HG03025 (cell line): ENCODE measurements at regions not wholly inside any gene's neighbourhood (a gene's known extent, or its start where the extent isn't known, plus 50 kb on each side); places are given as distances from the start of the nearest gene placed in this dataset.
"Not testable (repeated sequence)": the region's sequence is repeated elsewhere in the genome, so short reads cannot be mapped to it uniquely, and the experiment has no call there.

ENCODE experiments used
- ATAC-seq: cut with Tn5 transposase; IDR thresholded peaks from one replicate; pipeline ENCODE4 v1.9.1; 2021; ENCODE audit warnings: mild to moderate bottlenecking, moderate library complexity; ENCODE audit not compliant: unreplicated experiment, low FRiP score

DNA sequence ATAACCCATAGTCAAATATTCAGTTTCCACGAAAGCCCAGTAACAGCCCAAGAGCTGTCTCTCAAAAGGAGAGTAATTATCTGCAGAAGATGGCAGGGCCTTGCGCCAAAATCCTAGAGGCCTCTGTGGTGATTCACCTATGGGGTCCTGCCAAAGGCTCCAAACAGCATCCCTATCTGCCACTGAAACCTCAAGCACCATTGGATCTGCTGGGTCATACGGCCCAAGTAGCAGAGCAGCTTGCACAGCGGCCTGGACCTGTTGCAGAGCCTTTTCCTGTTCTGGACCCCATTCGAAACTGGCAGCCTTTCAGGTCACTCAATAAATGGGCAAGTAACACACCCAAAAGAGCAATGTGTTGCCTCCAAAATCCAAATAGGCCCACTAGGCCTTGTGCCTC lies 183.2 kb upstream of the IPO5 start:
- ATAC-seq: not testable (repeated sequence)

DNA sequence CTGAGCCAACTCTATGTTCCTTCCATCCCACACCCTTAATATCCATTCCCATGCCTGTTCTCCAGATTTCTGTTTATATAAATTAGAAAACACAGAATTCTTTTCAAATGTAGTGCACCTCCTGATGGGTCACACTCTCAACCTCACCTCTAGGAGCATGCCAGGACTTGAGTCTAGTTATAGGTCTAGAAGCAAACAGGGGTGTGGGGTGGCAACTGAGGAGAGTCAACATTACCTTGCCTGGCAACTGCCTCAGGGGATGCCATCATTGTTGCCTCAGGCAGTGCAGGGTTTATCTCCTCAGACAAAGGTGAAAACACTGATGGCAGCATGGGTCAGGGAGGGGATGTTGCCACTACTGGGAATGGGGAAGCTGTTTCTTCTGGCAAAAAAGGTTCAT lies 181.0 kb upstream of the IPO5 start:
- not testable (repeated sequence) for ATAC-seq

DNA sequence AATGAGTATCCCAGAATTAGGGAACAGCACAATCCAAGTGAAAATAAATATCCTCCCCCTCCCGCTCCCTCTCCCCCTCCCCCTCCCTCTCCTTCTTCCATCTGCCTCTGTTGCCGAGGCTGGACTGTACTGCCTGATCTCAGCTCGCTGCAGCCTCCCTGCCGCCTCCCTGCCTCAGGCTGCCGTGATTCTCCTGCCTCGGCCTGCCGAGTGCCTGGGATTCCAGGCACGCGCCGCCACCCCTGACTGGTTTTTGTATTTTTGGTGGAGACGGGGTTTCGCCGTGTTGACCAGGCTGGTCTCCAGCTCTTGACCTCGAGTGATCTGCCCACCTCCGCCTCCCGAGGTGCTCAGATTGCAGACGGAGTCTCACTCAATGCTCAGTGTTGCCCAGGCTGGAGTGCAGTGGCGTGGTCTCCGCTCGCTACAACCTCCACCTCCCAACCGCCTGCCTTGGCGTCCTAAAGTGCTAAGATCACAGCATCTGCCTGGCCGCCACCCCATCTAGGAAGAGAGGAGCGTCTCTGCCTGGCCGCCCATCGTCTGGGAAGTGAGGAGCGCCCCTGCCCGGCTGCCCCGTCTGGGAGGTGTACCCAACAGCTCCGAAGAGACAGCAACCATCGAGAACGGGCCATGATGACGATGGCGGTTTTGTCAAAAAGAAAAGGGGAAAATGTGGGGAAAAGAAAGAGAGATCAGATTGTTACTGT lies 178.9 kb upstream of the IPO5 start:
- ATAC-seq: not testable (repeated sequence)

DNA sequence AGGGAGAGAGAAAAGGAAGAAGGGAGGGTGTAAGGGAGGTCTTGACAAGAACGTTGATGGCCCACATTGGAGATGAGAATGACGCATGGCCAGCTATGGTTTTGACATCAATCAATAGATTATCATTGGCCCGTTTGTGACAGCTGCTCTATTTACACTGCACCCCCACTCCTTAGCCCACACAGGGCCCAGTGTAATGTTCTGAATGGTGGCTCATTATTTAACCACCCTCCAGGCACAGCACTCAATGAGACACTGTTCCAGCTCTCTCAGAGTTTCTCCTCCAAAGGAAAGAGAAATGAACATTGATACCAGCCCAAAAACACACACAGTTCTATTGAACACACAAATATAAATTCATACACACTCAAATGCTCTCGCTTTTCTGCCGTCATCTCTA lies 173.0 kb upstream of the IPO5 start:
- no peak for ATAC-seq

DNA sequence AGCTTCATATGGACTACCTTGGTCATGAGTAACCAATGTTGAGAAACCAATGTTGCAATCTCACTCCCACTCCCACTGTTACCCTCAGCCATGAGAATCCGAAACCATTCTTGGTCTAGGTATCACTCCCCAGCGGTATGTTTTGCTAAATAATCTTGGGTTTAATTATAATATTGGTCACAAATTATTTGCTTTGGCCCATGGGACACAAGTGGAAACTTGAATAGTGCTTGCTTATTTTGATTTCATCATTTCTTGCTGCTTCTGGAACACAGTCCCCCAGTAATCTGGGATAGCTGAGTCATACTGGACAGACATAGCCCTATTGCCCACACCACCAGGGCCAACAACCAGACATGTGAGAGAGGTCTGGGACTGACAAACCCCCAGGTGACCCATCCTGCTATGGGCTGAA lies 171.6 kb upstream of the IPO5 start:
- no peak for ATAC-seq

DNA sequence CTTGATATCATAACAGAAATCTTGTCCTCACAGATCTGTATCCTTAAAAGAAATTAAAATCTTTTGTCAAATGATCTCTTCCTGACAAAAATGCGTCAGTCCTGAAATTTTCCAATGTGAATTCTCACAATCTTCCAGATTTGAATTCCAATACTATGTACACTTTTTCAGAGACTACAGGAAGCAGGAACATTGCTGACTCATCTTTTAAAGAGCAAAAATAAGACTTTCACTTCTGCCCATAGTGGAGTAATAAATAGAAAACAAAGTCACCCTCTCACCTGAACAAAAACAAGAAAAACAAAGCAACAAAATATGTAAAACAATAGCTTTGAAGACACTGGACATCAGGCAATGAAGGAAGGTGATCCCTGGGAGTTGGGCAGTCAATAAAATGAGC lies 167.0 kb upstream of the IPO5 start:
- ATAC-seq: no peak

DNA sequence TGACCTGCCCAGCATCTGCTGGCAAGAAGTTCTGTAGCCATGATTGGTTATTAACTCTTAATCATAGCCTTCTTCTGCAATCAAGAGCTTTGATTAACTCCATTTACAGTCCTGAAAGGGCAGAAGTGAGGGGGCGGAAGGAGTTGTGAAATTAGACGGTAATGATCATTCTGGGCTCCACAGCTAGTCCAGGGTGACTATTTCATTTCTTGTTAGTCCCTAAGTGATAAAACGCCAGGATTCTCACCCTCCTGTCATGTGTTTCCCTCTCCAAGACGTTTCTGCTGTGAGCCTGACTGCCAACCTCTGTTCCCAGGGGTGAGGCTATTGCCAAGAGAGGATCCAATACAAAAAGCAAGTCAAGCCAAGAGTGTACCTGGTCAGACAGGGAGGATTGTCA lies 155.9 kb upstream of the IPO5 start:
- no peak for ATAC-seq

DNA sequence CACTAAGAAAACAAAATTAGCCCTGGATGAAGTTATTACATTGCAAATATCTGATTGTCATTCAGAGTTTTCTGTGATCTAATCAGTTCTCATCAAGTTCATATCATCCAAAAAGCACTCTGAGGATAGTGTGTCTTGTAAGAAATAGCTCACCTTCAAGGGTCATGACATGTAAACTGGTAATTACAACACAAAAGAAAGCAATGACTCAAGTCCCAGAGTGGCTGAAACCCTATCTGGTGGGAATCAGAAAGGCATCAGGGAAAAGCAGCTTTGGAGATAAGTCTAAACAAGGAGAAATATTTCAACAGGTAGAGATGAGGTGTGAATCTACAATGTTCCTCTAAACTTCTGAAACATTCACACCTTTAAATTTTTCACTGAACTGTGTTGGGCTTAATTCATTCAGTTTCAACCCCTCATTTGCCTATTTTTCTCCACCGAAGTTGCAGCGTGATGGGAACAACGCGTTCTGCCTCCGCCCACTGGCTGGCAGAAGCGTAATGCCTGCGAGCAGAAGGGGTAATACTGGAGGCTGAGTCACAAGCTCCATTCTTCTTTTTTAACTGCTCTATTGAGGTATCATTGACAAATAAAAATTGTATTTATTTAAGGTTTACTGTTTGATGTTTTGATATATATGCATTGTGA lies 155.2 kb upstream of the IPO5 start:
- ATAC-seq: no peak

DNA sequence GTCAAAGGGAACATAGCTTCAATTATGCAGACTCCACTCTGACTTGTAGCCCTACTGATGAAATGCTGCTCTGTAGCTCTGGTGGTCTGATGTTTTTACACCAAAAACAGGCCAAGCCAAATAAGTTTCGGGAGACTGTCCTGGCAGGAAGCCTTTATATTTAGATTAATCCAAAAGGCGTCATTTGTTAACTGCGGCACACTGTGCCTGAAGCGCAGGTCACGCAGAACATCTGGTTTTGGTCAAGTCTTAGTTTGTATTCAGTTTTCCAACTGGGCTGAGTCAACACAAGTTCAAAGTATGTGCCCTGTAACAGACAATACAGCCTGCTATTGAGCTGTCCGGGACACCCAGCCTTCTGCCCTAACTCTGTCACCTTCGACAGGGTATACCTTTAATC lies 154.6 kb upstream of the IPO5 start:
- no peak for ATAC-seq

DNA sequence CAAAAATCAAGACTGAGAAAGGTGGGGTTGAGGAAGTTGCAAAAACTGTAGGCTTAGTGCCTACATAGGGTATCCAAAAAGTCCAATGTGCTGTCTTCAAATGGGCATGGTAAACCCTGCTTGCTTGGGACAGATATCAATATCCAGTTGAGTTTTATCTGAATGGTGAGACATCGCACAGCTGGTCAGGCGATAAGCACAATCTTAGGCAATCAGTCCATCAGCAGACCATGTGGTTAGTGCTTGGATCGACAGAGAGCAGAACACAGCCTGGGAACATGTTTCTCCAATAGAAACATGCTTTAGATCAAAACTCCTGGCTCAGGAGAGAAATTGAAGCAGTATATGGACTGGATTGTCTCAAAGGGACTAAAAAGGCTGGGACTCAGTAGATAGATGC lies 151.3 kb upstream of the IPO5 start:
- no peak for ATAC-seq

DNA sequence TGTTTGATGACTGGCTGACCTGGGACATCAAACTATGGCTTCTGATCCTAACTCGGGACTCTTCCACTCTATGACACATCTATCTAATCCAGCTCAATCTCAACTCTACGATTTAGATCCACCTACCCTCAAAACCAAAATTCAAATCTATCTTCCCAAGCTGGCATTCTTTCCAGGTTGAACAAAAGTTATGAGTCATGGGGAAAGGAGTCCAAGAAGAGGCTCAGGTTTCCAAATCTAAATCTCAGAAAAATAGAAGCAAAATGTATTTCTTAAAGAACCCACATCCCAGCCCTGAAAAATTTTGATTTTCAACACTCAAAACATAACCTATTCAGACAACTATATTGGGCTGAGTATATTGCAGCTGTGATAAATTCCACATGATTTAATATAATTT lies 143.9 kb upstream of the IPO5 start:
- no peak for ATAC-seq

DNA sequence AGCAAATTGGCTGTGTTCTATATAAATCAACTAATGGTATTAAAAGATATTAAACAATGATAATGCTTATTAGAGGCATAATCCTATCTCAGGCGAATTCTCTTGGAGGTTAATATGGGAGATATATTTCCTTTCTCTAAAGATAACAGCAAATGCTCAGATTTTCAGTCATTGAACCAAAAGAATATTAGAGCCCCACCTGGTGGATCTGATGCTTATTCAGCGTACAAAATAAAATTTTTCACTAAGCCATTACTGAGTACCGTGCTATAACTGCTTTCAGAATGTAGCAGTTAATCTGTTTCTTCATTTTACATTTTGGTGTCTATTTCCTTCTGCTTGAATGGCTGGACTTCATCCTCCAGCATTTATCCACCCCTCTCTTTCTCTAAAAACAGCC lies 143.3 kb upstream of the IPO5 start:
- ATAC-seq: no peak

DNA sequence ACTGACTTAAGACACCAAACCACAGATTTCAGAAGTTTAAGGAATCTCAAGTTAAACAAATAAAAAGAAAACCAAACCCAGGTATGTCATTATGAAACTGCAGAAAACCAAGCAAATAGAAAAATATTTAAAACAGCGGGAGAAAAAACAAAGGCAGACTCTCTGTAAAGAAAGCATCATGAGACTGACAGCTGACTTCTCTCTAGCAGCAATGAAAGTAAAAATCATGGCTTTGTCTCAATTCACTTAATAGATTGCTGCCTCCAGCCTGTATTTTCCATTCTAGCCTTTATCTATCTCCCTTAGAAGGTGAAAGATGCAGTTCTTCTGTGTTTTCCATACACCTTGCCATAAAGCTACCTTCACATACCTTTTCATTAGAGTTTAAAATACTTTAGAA lies 131.1 kb upstream of the IPO5 start:
- no peak for ATAC-seq

DNA sequence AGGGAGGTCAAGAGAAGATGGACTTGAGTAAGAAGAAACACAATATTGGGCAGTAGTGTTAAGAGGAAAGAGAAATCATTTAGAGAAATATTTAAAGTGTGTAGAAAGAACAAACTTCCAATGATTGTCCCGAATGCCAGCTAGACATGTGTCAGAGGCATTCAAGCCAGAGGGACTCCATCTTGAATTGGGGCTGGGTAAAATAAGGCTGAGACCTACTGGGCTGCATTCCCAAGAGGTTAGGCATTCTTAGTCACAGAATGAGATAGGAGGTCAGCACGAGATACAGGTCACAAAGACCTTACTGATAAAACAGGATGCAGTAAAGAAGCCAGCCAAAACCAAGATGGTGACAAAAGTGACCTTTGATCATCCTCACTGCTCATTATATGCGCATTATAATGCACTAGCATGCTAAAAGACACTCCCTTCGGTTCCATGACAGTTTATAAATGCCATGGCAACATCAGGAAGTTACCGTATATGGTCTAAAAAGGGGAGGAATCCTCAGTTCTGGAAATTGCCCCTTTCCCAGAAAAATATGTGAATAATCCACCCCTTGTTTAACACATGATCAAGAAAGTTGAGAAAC lies 127.0 kb upstream of the IPO5 start:
- no peak for ATAC-seq

DNA sequence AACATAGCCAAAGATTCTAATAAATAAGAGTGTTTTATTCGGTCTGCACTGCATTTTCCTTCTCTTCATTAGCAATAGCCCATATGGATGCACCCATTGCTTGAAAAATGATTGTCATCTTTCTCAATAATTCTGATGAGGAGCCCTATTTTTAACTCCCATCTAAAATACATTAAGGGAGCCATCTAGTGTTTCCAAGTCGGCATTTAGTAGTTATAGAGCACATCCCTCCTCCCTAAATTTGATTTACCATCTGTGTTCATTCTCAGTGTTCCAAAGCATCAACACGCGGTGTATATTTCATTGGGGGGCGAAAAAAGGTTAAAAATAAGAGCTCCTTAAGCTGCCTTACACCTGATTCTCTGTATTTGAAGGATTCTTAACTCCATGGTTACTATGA lies 119.2 kb upstream of the IPO5 start:
- ATAC-seq: no peak

DNA sequence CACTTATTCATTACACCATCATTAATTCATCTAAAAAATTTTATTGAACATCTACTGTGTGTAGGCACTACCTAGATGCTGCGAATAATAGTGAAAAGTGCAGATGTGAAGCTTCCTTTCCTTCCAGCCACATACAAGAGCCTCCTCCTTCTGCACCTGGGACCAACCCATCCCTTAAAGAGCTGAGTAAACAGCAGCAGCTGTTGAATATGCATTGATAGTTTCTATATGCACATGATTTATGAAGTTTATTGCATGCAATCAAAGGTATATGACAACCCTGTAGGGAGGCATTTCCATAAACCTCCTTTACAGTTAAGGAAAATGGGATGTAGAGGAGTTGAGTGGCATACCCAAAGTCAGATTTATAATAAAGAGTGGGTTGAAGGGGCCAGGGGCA lies 110.3 kb upstream of the IPO5 start:
- no peak for ATAC-seq

DNA sequence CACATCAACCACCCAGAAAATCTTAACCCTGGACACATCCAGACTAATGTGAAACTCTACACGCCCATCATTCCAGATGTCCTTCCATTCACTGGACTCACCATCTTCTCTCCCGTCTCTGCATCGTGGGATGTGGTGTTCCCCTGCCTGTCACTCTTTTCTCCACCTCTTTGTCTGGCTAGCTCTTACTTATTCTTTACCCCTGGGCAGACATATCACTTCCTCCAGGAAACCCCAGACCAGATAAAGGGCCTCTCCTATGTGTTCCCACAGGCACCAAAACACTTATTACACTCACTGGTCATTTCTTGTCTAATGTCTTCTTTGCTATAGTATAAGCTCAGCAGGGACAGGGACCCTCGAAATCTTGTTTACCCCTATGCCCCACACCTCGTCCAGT lies 109.3 kb upstream of the IPO5 start:
- ATAC-seq: no peak

DNA sequence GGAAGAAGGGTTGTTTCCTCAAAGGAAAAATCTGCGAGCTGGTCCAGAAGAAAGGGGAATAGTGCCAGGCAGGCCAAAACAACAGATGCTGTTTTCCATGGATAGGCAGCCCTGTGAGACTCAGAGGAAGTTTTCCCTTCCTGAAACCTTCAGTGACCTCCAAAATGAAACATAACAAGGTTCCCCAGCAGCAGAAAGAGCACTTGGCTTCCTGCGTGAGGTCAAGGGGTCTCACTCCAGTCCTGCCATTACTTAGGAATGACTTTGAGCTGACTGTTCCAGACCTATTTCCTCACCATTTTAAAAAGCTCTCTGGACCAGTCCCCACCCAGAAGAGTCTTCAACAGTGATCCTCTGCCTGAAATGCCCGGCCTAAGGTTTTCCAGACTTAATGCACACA lies 104.6 kb upstream of the IPO5 start:
- ATAC-seq: no peak

DNA sequence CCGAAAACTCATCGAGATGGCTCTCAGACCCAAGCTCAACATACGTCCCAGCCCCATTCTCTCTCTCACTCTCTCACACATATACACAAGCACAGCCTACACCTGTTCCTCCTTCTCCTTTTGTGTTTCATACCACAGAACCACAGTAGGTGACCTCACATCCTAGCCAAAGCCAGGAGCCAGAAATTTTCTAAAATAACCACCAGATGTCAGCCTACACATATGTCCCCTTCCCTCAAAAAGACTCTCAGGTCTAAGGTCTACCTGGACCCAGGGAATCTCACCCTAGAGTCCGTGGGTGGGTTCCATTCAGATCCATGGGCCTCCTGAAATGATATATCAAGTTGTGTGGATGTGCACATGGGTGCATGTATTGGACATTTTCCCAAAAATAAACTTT lies 104.2 kb upstream of the IPO5 start:
- ATAC-seq: peak; percentile 79

DNA sequence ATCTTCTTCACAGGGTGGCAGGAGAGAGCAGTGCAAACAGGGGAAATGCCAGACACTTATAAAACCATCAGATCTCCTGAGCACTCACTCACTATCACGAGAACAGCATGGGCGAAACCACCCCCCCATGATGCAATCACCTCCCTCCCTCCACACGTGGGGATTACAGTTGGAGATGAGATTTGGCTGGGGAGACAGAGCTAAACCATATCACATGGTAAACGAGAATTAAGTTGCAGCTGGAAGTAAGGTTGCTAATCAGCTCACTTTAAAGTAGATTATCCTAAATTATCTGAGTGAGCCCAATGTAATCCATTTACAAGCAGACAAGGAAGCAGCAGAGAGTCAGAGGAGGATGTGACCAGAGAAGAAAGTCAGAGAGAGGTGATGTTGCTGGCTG lies 102.2 kb upstream of the IPO5 start:
- ATAC-seq: no peak

DNA sequence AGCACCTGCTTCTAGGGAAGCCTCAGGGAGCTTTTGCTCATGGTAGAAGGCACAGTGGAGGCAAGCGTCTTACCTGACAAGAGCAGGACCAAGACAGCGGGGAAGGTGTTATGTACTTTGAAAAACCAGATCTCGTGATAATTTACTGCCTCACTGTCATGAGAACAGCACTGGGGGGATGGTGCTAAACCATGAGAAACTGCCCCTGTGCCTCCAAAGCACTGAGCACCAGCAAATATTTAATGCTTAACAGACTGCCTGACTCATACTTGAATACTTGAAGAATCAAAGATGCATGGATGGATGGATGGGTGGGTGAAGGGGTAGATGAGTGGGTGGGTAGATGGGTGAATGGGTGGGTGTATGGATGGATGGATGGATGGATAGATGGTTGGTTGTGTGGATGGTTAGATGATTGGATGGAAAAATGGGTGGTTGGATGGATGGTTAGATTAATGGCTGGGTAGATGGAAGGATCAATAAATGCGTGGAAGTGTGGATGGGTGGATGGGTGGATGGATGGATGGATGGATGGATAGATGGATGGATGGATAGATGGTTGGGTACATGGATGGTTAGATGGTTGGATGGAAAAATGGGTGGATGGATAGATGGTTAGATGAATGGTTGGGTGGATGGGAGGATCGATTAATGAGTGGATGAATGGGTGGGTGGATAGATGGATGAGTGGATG lies 101.1 kb upstream of the IPO5 start:
- ATAC-seq: no peak

DNA sequence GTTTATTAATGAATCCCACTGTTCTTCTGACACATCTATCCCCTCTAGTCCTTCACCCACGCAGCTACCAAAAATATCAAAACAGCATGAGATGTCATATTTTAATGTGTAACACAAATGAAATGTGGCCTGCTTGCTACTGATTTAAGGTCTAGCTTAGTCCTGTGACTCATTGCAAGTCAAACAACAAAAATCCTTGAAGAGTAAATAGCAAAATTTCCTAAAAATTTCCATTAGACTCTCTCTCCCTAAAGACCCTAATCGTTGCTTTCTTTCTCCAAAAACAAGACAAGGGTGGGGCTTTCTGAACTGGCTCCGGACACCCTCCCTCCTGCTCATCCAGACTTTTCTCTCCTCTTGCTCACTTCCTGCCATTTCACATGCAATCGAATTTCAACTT lies 99.9 kb upstream of the IPO5 start:
- ATAC-seq: no peak
